Fibroblast of lung (primary cell): ENCODE measurements at regions not wholly inside any gene's neighbourhood (a gene's known extent, or its start where the extent isn't known, plus 50 kb on each side); places are given as distances from the start of the nearest gene placed in this dataset.

ENCODE experiments used
- EZH2 ChIP-seq: IDR thresholded peaks from 2 replicates; pipeline ENCODE4 v1.5.1; 2012; ENCODE audit warnings: low read length, control low read depth, mild to moderate bottlenecking; ENCODE audit errors: missing control alignments
- TF ChIP-seq, protein P1 (sequence below), 2 donors: IDR thresholded peaks in 1 of 2; conservative IDR thresholded peaks in 1 of 2; 1 replicate in 1 of 2; 2 replicates in 1 of 2; pipeline ENCODE4 v1.5.1; 2011 to 2012; ENCODE audit warnings: low read length in 2 of 2, control low read depth in 1 of 2, inconsistent platforms in 1 of 2, low read depth in 1 of 2, mild to moderate bottlenecking in 1 of 2

DNA sequence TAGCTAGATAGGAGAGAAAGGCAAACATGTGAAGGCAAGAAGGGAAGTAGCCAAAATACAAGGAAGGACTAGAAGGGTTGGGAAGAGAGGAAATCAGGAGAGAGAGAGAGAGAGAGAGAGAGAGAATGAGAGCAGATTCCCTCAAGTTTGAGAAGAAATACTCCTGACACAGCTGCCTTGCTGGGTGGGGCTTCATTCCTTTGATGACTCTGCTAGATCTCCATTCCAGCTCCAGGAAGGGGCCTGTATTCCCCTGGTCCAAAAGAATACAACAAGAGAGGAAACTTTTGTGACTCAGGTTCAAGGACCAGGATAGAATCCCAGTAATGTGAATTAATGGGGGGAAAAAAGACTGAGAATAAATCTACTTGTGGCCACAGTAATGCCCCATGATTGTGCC, 62.9 kb upstream of the SPON1 start:
- TF ChIP-seq, protein P1, sequence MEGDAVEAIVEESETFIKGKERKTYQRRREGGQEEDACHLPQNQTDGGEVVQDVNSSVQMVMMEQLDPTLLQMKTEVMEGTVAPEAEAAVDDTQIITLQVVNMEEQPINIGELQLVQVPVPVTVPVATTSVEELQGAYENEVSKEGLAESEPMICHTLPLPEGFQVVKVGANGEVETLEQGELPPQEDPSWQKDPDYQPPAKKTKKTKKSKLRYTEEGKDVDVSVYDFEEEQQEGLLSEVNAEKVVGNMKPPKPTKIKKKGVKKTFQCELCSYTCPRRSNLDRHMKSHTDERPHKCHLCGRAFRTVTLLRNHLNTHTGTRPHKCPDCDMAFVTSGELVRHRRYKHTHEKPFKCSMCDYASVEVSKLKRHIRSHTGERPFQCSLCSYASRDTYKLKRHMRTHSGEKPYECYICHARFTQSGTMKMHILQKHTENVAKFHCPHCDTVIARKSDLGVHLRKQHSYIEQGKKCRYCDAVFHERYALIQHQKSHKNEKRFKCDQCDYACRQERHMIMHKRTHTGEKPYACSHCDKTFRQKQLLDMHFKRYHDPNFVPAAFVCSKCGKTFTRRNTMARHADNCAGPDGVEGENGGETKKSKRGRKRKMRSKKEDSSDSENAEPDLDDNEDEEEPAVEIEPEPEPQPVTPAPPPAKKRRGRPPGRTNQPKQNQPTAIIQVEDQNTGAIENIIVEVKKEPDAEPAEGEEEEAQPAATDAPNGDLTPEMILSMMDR (conservative IDR thresholded peaks at IDR 0.05 in 1 of 2, IDR thresholded peaks at IDR 0.05 in 1 of 2; ENCODE audit: low read depth in 1 of 2, low read length in 2 of 2), result no peak
- no peak for TF ChIP-seq EZH2
